Brain microvascular endothelial cell (primary cell): ENCODE measurements at regions not wholly inside any gene's neighbourhood (a gene's known extent, or its start where the extent isn't known, plus 50 kb on each side); places are given as distances from the start of the nearest gene placed in this dataset.

Source experiments
- DNase-seq: peaks from one replicate; pipeline ENCODE4 v3.0.0-alpha.2; 2020
- H3K27ac ChIP-seq: fragments of 250-450 bp; sonication (Bioruptor Pico); 2 replicates; pipeline ENCODE4 v1.5.1; 2020; ENCODE audit warnings: mild to moderate bottlenecking, moderate library complexity
- H3K27me3 ChIP-seq: fragments of 250-450 bp; sonication (Bioruptor Pico); replicated peaks from 2 replicates; pipeline ENCODE4 v1.5.1; 2020; ENCODE audit warnings: mild to moderate bottlenecking
- H3K36me3 ChIP-seq: fragments of 250-450 bp; sonication (Bioruptor Pico); replicated peaks from 2 replicates; pipeline ENCODE4 v1.5.1; 2020; ENCODE audit warnings: mild to moderate bottlenecking
- H3K4me3 ChIP-seq: 2 replicates; pipeline ENCODE4 v1.5.1; 2011; ENCODE audit warnings: low read depth, mild to moderate bottlenecking, control low read depth, low read length, moderate library complexity
- CTCF ChIP-seq: IDR thresholded peaks from 2 replicates; pipeline ENCODE4 v1.5.1; 2011; ENCODE audit warnings: low read depth, mild to moderate bottlenecking, moderate library complexity, low read length, control low read depth, inconsistent platforms; ENCODE audit errors: missing control alignments
- in situ Hi-C: cut with HindIII; loops from 2 replicates; pipeline ENCODE4 v1.10.0; 2017; ENCODE audit warnings: low sequenced_read_pairs, low pct_ligation_motif_present

GRCh38 chr2:30310371-30310770, 79.0 kb downstream of the LBH start:
- Histone ChIP-seq H3K27ac (no peak overlapping the region), H3K27me3 (no peaks in the 10 kb centered on the region), H3K36me3 (no peaks in the 10 kb centered on the region), H3K4me3 (no peak overlapping the region)
- no peak for TF ChIP-seq CTCF
- no peak for DNase-seq
- in situ Hi-C loops, result no loop called here

- Histone ChIP-seq H3K27me3 (no peaks in the 10 kb centered on the region), H3K4me3 (no peak overlapping the region), H3K27ac (no peak overlapping the region), H3K36me3 (no peaks in the 10 kb centered on the region)
- no peak for TF ChIP-seq CTCF
- DNase-seq, result no peak
- in situ Hi-C loops, result no loop called here
Observed at GRCh38 chr2:30310955-30311354, 79.6 kb downstream of the LBH start.

- H3K27ac ChIP-seq, result no peak overlapping the region
- no peaks in the 10 kb centered on the region for H3K36me3 ChIP-seq
- in situ Hi-C loops, result no loop called here
- TF ChIP-seq CTCF, result no peak
- no peak for DNase-seq
- H3K4me3 ChIP-seq, result no peak overlapping the region
- H3K27me3 ChIP-seq, result no peaks in the 10 kb centered on the region
Observed at GRCh38 chr2:30311711-30312110, 80.4 kb downstream of the LBH start.

- no peak overlapping the region for H3K4me3 ChIP-seq
- no peak for DNase-seq
- no peaks in the 10 kb centered on the region for H3K36me3 ChIP-seq
- in situ Hi-C loops, result no loop called here
- no peaks in the 10 kb centered on the region for H3K27me3 ChIP-seq
- TF ChIP-seq CTCF, result no peak
- H3K27ac ChIP-seq, result no peak overlapping the region
Observed at GRCh38 chr2:30312916-30313315, 81.6 kb downstream of the LBH start.

GRCh38 chr2:30314981-30315380, 83.6 kb downstream of the LBH start:
- Histone ChIP-seq H3K27me3 (no peaks in the 10 kb centered on the region), H3K4me3 (no peak overlapping the region), H3K27ac (no peak overlapping the region), H3K36me3 (no peaks in the 10 kb centered on the region)
- in situ Hi-C loops, result no loop called here
- DNase-seq, result no peak
- TF ChIP-seq CTCF, result no peak

GRCh38 chr2:30315391-30316063, 84.2 kb downstream of the LBH start:
- no peak for DNase-seq
- no peak for TF ChIP-seq CTCF
- no peaks in the 10 kb centered on the region for H3K36me3 ChIP-seq
- H3K27me3 ChIP-seq, result no peaks in the 10 kb centered on the region
- in situ Hi-C loops, result no loop called here
- H3K4me3 ChIP-seq, result no peak overlapping the region
- H3K27ac ChIP-seq, result no peak overlapping the region
